Kidney epithelial cell (primary cell): ENCODE measurements at regions not wholly inside any gene's neighbourhood (a gene's known extent, or its start where the extent isn't known, plus 50 kb on each side); places are given as distances from the start of the nearest gene placed in this dataset.

Source experiments
- DNase-seq: peaks from one replicate; pipeline ENCODE4 v3.0.0-alpha.2; 2010; ENCODE audit warnings: low read depth
- H3K27me3 ChIP-seq: 2 replicates; pipeline ENCODE4 v1.6.0; 2011; ENCODE audit warnings: low read length; ENCODE audit not compliant: control insufficient read depth, insufficient read depth
- H3K36me3 ChIP-seq: 2 replicates; pipeline ENCODE4 v1.5.1; 2011; ENCODE audit warnings: low read length; ENCODE audit not compliant: control insufficient read depth, insufficient read depth
- H3K4me3 ChIP-seq: 2 replicates; pipeline ENCODE4 v1.5.1; 2011; ENCODE audit warnings: low read depth, mild to moderate bottlenecking, control low read depth, low read length
- TF ChIP-seq, protein P1 (sequence below): IDR thresholded peaks from 2 replicates; pipeline ENCODE4 v1.5.1; 2011; ENCODE audit warnings: mild to moderate bottlenecking, moderate library complexity, low read length, control low read depth, inconsistent platforms; ENCODE audit not compliant: insufficient read depth, poor library complexity, severe bottlenecking

DNA sequence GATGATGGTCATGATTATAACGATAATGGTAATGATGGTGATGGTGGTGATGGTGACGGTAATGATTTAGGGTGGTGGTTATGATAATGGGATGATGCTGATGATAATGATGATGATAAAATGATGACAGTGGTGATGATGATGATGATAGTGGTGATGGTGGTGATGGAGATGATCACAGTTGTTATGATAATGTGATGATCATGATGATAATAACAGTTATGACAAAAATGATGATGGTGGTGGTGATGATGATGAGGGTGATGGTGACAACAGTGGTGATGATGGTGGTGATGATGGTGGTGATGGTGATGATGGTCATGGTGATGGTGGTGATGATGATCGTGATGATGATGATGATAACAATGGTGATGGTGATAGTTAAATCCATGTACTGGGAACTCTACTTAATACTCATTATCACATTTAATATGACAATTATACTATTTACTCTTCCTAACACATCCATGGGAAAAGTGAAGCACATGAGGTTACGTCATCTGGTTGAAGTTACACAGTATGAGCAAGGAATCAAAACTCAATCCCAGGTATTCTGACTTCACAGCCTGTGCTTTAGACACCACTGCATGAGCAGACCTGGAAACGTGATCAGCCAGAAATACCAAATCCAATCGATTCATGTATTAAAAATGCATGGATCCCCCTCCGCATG is 322.2 kb downstream of the BRD1 start:
- TF ChIP-seq, protein P1, sequence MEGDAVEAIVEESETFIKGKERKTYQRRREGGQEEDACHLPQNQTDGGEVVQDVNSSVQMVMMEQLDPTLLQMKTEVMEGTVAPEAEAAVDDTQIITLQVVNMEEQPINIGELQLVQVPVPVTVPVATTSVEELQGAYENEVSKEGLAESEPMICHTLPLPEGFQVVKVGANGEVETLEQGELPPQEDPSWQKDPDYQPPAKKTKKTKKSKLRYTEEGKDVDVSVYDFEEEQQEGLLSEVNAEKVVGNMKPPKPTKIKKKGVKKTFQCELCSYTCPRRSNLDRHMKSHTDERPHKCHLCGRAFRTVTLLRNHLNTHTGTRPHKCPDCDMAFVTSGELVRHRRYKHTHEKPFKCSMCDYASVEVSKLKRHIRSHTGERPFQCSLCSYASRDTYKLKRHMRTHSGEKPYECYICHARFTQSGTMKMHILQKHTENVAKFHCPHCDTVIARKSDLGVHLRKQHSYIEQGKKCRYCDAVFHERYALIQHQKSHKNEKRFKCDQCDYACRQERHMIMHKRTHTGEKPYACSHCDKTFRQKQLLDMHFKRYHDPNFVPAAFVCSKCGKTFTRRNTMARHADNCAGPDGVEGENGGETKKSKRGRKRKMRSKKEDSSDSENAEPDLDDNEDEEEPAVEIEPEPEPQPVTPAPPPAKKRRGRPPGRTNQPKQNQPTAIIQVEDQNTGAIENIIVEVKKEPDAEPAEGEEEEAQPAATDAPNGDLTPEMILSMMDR: no peak
- DNase-seq: no peak

DNA sequence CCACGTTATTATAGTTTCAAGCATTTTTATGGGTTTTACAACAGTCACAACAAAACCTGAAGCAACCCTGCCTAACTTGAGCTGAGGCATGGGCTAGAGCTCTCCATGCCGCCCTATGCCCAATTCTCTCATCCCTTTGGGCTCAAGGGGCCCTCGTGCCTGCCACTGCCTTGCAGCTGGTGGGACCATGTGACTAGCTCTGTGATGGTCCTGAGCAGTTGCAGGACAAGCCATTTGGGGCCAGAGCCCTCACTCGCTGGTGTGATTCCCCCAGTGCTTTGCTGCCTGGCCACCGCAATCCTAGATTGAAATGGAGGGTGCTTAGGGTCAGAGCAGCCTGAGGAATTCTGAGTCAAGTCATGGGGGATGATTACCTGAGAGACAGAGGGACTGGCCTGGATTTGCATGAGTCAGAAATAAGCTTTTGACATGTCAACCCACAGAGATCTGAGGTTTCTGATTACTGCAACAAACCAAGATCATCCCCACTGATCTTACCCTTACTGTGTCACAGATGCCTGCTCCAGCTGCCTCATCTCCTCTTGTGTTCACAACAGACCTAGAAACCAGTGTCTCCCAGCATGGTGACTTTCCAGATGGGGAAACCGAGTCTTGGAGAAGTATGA is 323.7 kb downstream of the BRD1 start:
- H3K27me3 ChIP-seq: no peaks in the 10 kb centered on the region
- DNase-seq: no peak

More for the DNA sequence above, 322.2 kb downstream of the BRD1 start:
- Histone ChIP-seq H3K4me3 (no peak overlapping the region), H3K36me3 (no peaks in the 10 kb centered on the region), H3K27me3 (no peaks in the 10 kb centered on the region)

DNA sequence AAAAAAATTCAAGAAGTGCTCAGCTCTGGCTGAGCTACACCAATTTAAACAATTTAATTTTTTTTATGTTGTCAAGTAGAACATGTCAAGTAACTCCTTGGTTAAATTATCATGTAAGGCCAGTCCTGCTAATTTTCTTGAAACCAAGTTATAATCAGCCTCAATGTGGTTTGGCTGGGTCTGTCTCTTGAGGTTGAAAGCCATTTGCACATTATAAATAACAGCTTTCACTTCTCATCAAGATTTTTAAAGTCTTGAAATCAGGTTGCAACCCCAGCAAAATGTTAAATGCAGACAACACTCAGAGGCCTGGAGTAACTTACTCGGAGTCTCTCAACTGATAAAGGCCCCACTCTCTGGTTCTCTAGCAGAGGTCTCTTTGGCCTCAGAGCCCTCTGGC is 324.4 kb downstream of the BRD1 start:
- Histone ChIP-seq H3K27me3 (no peaks in the 10 kb centered on the region), H3K4me3 (no peak overlapping the region), H3K36me3 (no peaks in the 10 kb centered on the region)
- TF ChIP-seq, protein P1: no peak
- DNase-seq: no peak

More for the DNA sequence above, 323.7 kb downstream of the BRD1 start:
- H3K36me3 ChIP-seq: no peaks in the 10 kb centered on the region
- no peak overlapping the region for H3K4me3 ChIP-seq
- TF ChIP-seq, protein P1: no peak

DNA sequence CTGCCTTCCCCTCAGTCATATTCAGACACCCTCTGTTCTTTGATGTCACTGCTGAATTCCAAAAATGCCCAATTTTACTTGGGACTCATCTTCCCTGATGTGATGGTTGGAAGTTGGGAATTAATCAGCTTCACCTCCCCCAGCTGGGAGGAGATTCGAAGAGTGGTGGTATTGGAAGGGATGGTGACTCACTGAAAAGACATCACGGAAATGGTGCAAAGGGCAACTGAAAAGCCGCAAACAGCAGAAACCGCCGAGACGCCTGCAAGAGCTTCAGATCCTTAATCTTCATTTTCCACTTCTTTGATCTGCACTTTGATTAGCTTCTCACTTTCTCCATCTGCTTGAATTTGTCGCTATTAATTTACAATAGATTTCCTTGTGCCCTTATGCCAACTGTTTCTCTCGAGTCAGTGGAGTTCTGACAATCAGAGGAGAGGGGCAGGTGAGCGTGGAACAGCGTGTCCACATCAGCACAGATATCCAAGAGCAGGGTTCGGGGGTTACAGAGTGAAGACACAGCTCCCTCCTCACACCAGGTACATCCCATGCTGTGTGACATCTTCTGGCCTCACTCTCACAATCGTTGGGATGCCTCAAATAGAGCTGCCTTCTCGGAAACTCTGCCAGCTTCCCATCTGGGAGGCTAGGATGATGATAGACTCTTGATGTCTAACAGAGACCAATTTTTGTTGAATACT is 325.4 kb downstream of the BRD1 start:
- TF ChIP-seq, protein P1: no peak
- DNase-seq: no peak
- H3K36me3 ChIP-seq: no peaks in the 10 kb centered on the region
- H3K27me3 ChIP-seq: no peaks in the 10 kb centered on the region
- H3K4me3 ChIP-seq: no peak overlapping the region

DNA sequence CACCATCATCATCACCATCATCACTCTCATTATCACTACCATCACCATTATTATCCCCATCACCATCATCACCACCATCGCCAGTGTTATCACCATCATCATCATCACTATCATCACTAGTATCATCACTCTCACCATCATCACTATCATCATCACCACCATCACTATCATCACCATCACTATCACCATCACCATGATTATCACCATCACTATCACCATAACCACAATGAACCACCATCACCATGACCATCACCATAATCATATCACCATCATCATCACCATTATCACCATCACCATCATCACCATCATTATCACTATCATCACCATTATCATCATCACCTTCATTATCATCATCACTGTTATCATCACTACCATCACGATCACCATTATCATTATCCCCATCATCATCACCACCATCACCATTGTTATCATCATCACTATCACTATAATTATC is 326.7 kb downstream of the BRD1 start:
- TF ChIP-seq, protein P1: no peak
- DNase-seq: no peak
- Histone ChIP-seq H3K4me3 (no peak overlapping the region), H3K36me3 (no peaks in the 10 kb centered on the region), H3K27me3 (no peaks in the 10 kb centered on the region)
